ENCODE measurements at regions not wholly inside any gene's neighbourhood (a gene's known extent, or its start where the extent isn't known, plus 50 kb on each side); places are given as distances from the start of the nearest gene placed in this dataset.

DNA sequence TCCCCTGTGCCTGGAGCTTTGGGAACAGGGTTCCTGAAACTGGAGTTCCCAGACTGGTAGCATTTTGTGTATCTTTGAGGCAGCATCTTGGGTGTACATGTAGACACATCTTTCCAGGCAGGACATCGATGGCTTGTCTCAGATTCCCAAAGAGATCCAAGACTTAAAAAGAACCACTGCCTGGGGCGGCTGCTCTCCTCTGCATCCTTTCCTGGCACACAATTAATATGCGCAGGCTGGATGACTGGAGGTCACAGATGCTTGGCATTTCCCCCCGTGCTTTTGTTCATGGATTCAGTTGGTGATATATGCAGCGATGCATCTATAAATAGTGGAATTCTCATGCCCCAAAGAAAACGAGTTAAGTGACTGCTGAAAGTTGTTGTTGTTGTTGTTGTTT lies 80.5 kb downstream of the CLDN34 start:
- DNase-seq: no peak

DNA sequence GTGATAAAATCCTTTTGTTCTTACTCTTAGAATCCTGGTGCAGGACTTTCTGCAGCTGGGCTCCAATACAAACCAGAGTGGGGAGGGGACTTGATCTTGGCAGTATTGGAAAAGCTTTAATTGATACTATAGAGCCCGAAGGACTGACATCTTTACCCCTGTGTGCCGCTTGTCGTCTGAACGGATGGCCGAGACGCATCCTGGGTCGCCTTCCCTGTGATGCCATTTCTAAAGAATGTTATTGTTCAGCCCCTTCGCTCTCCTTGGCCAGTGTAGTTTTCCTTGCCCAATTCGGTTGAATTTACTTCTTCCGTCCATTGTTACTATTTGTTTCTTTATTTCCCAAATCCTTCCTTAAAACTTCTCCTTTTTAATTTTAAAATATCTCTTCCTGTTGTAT lies 80.9 kb downstream of the CLDN34 start:
- DNase-seq: no peak

DNA sequence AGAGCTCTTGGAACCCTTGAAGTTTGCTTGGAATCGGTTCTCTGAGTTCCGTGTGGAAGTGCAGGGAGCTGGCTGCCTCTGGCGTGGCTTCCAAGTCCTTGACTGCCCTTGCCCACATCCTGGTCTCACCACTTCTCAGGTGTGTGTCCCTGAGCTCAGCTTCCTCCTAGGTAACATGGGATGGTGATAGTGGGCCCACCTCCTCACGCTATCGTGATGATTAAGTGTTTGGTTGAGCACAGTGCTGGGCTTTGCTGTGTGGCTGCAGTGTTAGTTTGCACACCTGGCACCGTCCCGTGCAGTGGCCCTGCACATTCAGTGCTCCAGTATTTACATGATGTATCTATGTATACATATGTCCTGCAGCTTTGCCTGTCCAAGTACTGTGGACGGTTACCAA lies 81.5 kb downstream of the CLDN34 start:
- DNase-seq: no peak

DNA sequence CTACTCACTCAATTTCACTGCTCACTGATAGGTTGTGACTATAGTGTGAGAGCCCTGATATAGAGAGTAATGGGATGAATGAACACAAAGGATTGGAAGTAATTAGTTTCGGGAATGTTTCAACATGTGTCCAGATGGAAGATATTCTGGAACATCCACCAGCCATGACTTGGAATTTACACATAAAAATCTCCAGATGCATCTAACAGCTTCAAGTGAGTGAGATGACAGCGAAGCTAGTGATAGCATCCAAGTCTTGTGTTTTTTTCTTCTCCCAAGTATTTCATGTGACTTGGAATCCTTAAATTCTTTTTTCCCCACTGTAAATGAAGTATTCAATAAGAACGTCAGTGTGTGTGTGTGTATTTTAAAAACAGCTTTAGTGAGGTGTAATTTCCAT lies 82.1 kb downstream of the CLDN34 start:
- no peak for DNase-seq

DNA sequence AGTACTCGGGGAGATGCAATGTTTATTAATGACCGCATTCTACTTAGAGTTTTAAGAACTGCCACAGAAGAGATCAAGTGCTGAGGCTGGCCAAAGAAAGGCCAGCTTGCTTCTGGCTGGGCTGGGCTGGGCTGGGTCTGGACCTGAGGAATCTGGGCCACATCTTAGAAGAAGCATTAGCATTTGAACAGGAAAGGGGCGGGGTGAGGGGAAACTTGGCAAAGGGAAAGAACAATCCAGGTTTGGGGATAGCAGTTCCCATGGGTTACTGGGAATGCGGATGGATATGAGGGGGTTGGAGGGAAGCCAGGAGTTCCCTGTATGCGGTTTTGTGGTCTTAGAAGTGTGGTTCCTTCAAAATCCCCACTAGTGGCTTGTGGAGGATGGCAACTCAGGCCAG lies 83.3 kb downstream of the CLDN34 start:
- no peak for DNase-seq

DNA sequence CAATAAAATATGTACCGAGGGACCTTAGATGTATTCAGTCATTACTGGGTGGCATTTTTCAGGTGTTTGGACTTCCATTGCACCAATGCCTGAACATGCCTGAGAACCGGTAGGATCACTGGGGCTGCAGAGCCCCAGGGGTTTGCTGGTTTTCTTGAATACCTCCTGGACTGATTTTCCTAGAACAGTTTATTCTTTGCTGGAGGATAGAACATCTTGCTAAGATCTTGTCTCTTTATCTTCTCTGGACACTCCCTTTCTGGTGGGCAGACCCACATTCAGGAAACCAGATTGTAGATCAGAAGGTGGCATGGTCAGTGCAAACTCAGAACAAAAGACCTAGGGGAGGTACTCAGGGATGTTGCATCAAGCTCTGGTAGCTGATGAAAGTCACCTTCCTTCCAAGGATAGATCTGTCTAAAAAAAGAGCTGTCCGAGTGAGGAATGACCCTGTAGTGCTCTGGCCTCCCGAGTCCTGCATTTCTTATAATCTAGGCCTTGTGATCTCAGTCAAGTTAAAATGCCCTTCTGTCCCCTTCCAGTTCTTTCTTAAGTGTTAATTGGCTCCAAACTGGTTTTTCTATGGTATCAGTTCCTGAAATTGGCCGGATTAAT lies 84.8 kb downstream of the CLDN34 start:
- DNase-seq: no peak

DNA sequence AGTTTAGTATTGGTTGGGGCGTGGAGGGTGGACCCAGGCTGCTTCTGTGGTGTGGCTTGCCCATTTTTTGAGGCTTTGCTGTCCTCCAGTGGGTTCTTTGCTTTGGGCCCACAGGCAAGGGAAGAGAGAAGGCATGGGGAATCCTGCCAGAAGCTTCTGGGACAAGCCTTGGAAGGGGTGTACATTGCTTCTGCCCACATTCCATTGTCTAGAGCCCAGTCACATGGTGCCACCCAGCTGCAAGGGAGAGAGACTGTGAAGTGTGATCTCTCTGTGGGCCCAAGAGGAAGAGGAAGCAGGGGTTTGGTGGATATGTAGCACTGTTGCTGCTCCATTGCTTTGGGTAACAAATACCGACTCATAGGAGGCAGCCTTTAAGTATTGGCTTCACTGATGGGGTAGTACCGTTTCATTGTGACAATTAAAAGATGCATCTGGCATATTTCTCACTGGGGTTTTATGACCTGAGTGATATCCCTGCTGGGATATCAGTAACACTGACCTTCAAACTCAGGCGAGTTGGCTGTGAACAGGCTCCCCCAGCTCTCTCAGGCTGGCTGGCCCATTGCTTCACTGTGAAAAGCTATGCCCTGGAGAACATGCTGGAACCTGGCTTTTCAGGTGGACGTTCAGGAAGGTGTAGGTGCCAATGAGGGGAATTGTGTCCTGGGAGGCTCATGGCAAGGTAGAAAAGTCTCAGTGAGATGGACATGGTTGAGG lies 85.9 kb downstream of the CLDN34 start:
- no peak for DNase-seq

DNA sequence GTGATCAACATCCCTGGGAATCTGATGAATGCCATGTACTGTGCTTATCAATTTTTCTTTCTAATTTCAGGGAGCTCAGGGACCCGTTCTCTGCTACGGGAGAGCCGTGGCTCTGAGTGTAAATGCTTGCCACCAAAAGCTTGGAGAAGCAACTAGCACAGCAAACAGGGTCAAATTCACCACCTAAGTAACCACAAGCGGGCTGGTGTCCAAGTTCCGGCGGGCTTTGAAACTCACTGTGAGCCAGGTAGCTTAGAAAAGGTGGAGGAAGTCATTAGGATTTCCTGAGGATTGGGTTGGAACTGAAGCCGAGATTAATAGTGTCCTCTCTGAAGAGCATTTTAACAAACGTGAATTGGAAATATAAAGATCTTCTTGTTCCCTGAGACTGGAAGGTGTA lies 87.2 kb downstream of the CLDN34 start:
- no peak for DNase-seq

DNA sequence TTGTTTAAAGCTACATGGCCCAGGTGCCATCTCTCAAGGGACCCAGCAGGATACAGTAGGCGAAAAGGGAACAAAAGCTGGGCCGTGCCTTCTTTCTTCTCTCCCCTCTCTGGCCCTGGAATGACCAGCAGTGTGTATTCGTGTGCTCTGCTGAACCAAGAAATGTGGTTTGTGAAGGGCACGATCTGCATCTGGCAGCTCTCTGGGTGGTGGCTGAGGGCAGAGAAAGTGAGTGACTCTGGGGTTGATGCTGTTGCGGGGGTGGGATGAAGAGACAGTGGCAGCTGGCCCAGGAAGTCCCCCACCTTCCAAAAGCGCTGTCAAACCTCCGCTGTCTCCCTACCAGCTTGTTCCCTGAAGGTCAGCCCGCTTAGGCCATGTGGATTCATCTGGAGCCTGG lies 88.3 kb downstream of the CLDN34 start:
- DNase-seq: no peak

DNA sequence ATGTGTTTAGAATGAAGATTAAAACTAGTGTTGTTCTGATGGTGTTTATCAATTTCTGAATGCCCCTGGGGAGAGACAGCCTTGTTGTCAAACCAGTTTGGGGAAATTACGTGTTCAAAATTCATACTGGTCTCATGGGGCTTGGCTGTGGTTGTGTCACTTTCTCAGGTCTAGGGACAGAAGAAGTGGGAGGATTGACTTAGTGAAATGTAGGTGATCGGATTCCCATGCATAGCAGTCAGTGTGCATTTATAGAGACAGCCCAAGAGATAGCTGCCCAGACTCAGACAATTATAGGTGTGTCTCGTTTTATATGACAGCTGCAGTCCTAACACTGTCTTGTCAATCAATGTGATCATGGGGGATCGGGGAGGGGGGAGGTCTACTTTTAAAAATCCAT lies 94.4 kb upstream of the CLCN4 start:
- DNase-seq: no peak

DNA sequence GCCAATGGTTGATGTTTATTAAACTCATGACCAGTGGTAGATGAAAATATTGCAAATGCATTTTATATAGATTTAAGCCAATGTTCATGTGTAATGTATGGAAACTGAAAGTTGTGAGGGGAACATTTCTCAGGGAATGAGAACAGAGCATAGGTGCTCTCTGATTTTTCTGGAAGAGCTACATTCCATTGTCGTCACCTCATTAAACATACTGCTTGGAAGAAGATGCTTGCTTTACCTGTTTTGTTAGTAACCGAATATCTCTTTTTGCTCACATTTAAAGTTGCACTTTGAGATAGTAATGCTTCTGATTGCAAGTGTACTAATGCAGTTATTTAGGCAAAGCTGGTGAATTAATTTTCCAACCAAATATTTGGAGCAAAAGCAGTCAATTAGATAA lies 93.8 kb upstream of the CLCN4 start:
- no peak for DNase-seq

DNA sequence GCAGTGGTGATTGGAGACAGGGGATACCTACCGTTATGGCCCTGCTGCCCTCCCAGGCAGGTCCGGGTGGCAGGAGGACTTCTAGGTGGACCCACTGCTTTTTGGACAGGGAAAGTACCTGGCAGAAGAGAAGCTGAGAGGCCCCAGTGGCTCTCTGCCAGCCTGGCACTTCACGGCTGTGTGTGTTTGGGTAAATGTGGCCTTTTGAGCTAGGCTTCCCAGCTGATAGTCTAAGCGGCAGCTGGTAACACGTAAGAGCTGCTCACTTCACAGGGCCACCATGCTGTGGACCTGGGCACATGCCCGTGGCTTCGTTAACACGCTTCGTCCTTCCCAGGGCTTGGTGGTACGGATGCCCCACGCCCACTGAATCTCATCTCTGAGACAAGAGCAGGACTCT lies 92.0 kb upstream of the CLCN4 start:
- DNase-seq: no peak

DNA sequence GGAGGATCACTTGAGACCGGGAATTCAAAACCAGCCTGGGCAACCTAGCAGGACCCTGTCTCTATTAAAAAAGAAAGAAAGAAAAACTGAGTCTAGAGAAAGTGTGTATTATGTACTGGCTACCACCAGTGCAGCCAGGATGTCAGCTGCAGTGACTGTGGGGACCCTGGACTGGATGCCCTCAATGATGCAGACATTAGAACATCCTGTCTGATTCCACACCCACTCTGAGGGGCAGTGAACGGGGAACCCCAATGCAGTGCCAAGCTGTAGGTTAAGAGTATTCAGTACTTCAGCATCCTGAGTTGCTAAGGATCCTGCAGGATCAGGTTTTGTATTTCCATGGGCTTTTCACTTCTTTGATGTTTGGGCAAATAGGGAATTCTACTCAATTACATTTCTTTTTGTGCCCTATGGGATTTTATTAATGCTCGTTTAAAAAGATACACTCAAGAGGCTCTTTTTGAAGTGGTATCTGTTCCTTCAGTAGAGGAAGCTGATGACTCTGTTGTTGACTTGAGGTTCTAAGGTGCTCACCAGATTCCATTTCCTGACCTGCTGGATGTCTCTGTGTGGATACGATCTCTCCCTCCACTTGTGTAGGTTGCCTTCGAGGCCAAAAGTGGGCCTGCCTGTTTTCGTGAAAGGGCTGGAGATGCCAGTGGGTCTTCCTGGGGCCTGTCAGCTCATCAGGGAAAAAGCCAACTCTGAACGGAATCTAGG lies 85.9 kb upstream of the CLCN4 start:
- no peak for DNase-seq

DNA sequence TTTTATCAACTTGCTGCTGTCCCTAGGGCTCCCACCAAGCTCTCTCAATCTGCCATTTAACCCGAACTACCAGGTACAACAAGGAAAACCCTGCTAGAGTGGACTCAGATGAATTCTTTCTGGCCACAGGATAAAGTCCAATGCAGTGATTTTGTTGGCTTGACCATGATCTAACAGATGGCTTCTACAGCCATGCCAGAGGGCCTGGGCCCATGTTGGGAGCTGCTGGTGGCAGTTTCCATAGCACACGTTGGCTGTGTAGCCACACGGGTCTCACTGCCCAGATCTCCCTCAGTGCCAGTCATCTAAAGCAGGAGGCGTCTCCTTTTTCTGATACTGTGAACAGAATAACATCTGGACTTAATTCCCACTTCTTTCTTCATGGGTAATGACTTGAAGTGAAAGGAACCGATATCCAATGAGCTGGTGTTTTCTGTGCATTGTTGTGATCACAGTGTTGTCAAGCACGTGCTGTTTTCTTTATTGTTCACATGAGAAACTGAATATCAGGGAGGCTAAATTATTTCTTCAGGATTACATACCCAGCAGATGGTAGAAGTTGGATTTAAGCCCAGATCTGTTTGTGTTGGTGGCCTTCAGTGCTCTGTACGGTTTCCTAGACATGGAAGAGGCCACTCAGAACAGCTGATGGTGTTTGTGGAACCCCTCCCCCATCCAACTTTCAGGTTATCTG lies 85.2 kb upstream of the CLCN4 start:
- no peak for DNase-seq

DNA sequence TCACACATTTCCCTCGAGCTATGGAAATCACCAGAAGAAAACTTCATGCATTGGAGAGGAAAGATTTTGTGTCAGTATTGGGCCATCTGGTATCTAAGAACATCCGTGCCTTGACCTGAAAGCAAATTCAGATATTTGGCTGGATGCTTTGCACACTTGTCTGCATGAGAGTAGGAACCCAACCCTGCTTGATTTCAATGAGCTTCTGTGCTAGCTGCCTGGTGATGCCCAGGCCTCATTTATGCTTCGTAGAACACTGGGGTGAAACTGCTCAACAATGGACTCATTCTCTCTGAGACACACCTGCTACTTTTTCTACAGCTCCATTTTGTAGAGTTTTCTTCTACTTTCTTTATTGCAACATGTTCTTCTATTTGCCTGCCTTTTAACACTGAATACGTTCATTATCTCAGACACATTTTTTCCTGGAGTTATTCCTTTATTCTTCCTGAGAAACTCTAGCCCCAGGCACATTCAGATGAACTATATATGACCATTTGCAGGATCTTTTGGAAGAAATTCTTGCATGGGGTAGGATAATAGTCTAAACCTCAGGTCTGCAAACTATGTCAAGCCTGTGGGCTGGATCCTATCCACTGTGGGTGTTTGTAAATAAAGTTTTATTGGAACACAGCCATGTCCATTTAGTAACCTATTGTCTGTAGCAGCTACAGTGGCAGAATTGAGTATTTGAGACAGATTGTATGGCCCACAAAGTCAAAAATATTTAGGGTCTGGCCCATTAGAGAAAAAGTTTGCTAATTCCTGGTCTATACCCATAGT lies 83.8 kb upstream of the CLCN4 start:
- DNase-seq: no peak

DNA sequence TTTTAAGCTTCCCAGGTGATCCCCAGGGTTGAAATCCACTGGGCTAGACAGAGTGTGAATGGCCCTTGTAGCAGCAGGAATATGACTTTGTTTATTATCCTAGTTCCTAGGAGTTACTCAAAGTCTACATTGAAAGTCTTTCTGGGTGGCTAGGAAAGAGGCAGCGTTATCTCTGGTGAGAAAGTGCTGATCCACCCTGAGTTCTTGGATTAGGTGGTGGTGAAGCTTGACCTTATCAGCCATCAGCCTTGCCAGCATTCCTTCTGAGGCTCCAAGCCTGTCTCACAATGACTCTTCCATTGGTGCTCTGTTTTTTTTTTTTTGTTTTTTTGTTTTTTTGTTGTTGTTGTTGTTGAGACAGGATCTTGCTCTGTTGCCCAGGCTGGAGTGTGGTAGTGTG lies 83.1 kb upstream of the CLCN4 start:
- DNase-seq: no peak

DNA sequence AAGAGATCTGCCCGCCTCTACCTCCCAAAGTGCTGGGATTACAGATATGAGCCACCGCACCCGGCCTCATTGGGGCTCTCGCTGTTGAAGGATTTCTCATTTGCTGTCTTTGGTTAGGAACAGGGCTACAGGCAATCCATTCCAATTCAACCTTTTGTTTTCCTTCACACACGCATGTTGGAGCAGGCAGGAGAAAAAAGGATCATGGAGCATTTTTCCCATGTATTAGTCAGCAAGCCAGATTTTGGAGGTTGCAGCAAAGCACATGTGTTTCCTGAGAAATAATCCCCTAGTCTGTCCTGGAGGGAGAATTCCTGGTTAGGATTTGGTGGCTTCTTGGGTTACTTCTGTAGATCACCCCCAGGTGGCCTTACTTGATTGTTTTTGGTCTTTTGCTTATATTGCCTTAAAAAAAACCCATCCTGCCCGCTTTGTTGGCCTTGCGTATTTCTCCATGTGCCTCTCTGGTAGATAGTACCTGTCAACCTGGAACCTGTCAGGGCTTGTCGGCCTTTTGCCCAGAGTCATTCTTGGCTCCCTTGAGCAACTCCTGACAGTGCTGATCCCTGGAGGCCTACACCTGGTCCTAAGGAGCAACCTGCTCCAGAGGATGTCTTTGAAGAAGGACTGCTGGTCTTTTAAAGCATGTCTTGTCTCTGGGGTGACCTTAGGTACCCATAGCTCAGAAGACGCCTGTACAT lies 82.4 kb upstream of the CLCN4 start:
- DNase-seq: no peak

DNA sequence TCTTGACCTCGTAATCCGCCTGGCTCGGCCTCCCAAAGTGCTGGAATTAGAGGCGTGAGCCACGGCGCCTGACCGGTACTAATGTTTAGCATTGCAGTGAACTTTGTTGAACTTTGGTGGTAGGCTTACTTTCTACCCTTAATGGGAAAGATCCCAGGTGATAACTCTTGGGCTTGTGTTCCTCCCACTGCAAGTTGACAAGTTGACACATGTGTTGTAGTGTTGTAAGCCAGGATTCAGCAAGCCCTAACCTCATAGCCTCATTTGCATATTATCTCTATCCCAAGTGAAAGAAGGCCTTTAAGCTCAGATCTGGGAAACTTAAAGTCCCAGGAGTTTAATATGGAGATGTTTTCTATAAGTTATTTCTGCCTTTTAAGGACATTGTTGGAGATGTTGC lies 80.0 kb upstream of the CLCN4 start:
- no peak for DNase-seq

DNA sequence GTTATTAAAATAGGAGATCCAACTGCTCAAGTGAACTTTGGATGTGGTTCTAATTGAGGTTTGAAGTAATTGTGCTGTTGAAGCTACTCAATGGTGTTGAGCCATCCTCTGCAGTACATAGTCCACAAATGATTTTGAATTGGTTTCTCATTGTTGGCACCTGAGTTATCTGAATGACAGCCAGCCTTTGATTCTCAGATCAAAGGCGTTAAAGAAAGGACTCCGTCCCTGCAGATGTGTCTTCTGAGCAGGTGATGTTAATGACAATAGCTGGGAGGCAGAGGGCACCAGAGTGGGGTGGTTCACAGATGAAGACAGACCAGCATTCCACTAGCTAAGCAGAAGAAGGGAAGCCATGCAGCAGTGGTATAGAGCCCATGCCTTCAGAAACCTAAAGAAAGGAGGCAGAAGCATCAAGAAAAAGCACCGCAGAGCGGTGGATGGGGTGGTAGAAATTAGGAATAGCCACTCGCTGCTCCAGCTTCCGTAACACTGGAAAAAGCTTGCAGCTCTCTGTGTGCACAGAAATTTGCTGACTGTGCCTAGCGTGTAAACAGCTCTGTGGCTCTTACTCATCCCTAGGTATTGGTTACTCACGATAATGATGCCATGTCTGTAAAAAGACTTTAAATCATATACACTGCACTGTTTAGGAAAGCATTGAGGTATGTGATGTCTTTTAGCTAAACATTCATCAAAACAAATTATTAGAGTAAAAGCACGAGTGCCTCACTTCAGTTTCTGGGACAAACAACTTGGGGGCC lies 79.2 kb upstream of the CLCN4 start:
- DNase-seq: no peak

DNA sequence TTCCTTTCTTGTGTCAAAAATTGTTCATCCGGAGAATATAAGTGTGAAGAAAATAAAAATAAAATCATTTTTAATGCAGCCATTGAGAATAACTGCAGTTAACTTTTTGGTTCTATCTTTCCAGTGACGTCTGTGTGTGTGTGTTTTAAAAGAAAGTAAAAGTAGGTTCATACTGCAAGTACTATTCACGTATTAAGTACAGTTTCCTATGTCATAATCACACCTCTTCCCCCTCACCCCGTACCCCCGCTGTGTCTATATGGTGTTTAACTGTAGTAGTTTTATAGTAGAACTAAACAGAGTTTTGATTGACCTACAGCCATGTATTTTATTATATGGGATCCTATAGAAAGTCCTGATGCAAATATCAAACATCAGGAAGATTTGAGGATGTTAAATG lies 78.5 kb upstream of the CLCN4 start:
- DNase-seq: no peak

DNA sequence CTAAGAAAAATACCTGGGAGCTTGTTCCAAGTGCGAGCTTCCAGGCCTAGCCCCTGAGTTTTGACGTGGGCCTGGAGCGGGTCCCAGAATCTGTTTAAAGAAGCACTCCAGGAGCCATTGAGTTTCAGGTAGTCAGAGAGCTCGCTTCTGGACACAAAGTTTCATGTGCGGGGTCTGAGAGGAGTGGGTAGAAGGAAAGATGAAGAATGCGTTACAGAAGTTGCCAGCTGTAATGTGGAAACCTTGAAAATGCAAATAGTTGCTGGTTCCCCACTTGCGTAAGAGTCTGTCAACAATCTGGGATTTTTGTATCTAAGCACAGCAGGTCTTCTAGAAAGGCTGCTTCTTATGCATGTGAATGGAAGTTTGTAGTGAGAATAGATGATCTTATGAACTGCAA lies 77.5 kb upstream of the CLCN4 start:
- DNase-seq: no peak

DNA sequence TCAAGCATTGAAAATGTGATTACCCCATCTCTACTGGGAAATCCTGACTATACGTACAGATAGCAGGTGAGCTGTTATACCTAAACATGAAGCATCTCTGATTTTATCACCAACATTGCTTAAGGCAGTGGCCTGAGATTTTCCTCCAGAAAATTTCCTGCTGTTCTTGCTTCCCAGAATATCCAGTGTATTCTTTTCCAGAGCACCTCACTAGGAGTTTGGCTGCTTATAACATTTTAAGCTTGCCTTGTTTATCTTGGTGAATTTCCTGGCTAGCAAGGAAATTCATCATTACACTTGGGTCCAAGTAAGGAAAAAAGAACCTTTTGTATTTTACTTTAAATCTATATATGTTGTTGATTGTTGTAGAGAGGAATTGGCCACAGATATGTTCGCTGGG lies 73.0 kb upstream of the CLCN4 start:
- DNase-seq: no peak
